Esophagus muscularis mucosa (tissue), 4 donors: ENCODE measurements at regions not wholly inside any gene's neighbourhood (a gene's known extent, or its start where the extent isn't known, plus 50 kb on each side); places are given as distances from the start of the nearest gene placed in this dataset.

Experiments used
- DNase-seq: peaks from one replicate; pipeline ENCODE4 v3.0.0-alpha.2; 2017; ENCODE audit errors: extremely low spot score
- H3K27ac ChIP-seq, 4 donors: fragments of 200-600 bp; sonication (generic); replicated peaks in 1 of 4; 1 replicate in 3 of 4; 2 replicates in 1 of 4; pipeline ENCODE4 v1.5.1; 2016 to 2019; ENCODE audit warnings: mild to moderate bottlenecking in 1 of 4
- H3K27me3 ChIP-seq, 4 donors: fragments of 200-600 bp; sonication (generic); one replicate each; pipeline versions ENCODE4 v1.5.1 to v1.6.0; 2016 to 2019
- H3K36me3 ChIP-seq, 4 donors: fragments of 200-600 bp; sonication (generic); one replicate each; pipeline ENCODE4 v1.5.1; 2016 to 2019
- H3K4me1 ChIP-seq, 4 donors: fragments of 200-600 bp; sonication (generic); one replicate each; pipeline ENCODE4 v1.5.1; 2016 to 2019
- H3K4me3 ChIP-seq, 4 donors: fragments of 200-600 bp; sonication (generic); 1 replicate in 2 of 4; 2 replicates in 2 of 4; pipeline ENCODE4 v1.5.1; 2016 to 2019; ENCODE audit warnings: mild to moderate bottlenecking in 4 of 4, moderate library complexity in 1 of 4
- H3K9me3 ChIP-seq, 4 donors: fragments of 200-600 bp; sonication (generic); 1 replicate in 3 of 4; 2 replicates in 1 of 4; pipeline ENCODE4 v1.5.1; 2016 to 2019
- EP300 ChIP-seq: sonication (generic); formaldehyde crosslinking; IDR thresholded peaks from one replicate; pipeline ENCODE4 v1.6.1; 2017; ENCODE audit warnings: antibody characterized with exemption
- POLR2A ChIP-seq: fragments of 450-650 bp; IDR thresholded peaks from one replicate; pipeline ENCODE4 v1.6.1; 2017; ENCODE audit warnings: antibody characterized with exemption, moderate library complexity, mild to moderate bottlenecking, low read depth
- POLR2AphosphoS5 ChIP-seq, 2 donors: sonication (generic); formaldehyde crosslinking; IDR thresholded peaks; one replicate each; pipeline ENCODE4 v1.6.1; 2017; ENCODE audit warnings: antibody characterized with exemption in 2 of 2
- WGBS: methylation state at CpG from one replicate; pipeline ENCODE4 v1.1.5; 2018; 5-methylcytosine and 5-hydroxymethylcytosine counted together
- intact Hi-C: fragments of 100-400 bp; cut with DNase I; formaldehyde crosslinking; loops from one replicate; pipeline ENCODE4 v1.15.1; 2023
- TF ChIP-seq, protein P1 (sequence below), 3 experiments: fragments of 200-600 bp in 2 of 3; fragments of 450-650 bp in 1 of 3; sonication (generic) in 2 of 3; IDR thresholded peaks; one replicate each; pipeline ENCODE4 v1.5.1; 2017 to 2019; ENCODE audit warnings: antibody characterized with exemption in 3 of 3, mild to moderate bottlenecking in 2 of 3, moderate library complexity in 1 of 3

DNA sequence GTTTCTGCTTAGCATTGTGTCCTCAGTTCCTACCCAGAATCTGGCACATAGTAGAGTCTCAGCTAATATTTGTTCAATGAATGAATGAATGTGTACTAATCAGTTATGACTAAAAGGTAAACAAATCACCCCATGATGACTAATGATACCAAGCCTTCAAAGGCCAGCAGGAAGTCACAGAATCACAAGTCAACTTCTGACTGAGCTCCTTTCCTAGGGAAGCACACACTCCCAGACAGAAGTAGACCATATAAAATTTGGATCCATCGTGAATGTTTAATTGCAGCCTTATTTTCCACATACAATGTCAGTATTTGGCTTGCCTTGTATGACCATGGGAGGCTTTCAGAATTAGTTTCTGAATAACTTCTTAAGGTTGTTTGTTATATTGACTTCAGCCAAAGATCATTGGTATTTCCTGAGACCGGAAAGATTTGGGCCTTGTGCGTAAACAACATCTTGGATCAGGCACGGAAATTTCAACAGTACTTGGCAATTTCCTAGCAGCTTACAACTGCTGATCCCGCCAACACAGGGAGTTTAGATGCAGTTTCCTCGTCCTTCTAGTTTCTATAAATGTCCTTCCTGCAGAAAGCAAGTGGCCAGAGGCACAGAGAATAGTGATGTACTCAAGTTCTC, 185.9 kb upstream of the ATP1B1 start:
- 66% methylated on average over 6 of the region's 6 CpGs for WGBS
- Histone ChIP-seq H3K36me3 (no peaks in the 10 kb centered on the region), H3K4me3 (no peak overlapping the region), H3K27me3 (no peaks in the 10 kb centered on the region), H3K9me3 (no peaks in the 10 kb centered on the region), H3K4me1 (peaks cover 6 to 10% (median 8%) of the 10 kb centered on the region in 4 donors), H3K27ac (peak overlapping the region; percentile 15 to 44 (median 34))
- no peak for DNase-seq
- TF ChIP-seq EP300 = no peak
- TF ChIP-seq, protein P1, sequence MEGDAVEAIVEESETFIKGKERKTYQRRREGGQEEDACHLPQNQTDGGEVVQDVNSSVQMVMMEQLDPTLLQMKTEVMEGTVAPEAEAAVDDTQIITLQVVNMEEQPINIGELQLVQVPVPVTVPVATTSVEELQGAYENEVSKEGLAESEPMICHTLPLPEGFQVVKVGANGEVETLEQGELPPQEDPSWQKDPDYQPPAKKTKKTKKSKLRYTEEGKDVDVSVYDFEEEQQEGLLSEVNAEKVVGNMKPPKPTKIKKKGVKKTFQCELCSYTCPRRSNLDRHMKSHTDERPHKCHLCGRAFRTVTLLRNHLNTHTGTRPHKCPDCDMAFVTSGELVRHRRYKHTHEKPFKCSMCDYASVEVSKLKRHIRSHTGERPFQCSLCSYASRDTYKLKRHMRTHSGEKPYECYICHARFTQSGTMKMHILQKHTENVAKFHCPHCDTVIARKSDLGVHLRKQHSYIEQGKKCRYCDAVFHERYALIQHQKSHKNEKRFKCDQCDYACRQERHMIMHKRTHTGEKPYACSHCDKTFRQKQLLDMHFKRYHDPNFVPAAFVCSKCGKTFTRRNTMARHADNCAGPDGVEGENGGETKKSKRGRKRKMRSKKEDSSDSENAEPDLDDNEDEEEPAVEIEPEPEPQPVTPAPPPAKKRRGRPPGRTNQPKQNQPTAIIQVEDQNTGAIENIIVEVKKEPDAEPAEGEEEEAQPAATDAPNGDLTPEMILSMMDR (IDR thresholded peaks at IDR 0.05) = no peak
- no peak for TF ChIP-seq POLR2A
- peak; percentile 29 to 40 for TF ChIP-seq POLR2AphosphoS5 (IDR thresholded peaks at IDR 0.05)
- intact Hi-C loops = no loop called here

DNA sequence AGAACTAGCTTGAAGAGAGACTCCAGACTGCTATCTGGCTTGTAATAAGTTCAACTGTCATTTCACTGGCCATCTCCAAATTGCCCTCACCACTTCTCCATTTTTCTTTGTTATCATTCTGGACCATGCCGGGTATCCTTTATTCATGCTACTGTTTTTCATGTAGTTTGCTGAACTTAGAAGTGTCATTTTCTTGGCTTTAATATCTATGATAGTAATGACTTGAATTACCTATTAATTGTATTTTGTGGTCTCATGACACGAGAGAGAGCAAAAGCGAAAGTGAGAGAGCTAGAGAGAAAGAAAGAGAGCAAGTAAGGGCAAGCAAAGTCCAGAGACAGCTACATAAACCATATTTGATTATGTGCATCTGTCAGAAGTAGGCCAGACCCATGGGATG, 184.9 kb upstream of the ATP1B1 start:
- intact Hi-C loops = no loop called here
- no peak for DNase-seq
- H3K4me3 ChIP-seq = no peak overlapping the region
- WGBS = 54% methylated on average over 3 of the region's 3 CpGs
- H3K4me1 ChIP-seq = peaks cover 6 to 10% (median 8%) of the 10 kb centered on the region in 4 donors
- no peaks in the 10 kb centered on the region for H3K36me3 ChIP-seq
- peak overlapping the region in 3 of 4 donors; percentile 5 to 44 (median 26) for H3K27ac ChIP-seq
- TF ChIP-seq, protein P1 (IDR thresholded peaks at IDR 0.05) = no peak
- TF ChIP-seq EP300 = no peak
- no peak for TF ChIP-seq POLR2AphosphoS5 (IDR thresholded peaks at IDR 0.05)
- no peak for TF ChIP-seq POLR2A
- no peaks in the 10 kb centered on the region for H3K9me3 ChIP-seq
- no peaks in the 10 kb centered on the region for H3K27me3 ChIP-seq

DNA sequence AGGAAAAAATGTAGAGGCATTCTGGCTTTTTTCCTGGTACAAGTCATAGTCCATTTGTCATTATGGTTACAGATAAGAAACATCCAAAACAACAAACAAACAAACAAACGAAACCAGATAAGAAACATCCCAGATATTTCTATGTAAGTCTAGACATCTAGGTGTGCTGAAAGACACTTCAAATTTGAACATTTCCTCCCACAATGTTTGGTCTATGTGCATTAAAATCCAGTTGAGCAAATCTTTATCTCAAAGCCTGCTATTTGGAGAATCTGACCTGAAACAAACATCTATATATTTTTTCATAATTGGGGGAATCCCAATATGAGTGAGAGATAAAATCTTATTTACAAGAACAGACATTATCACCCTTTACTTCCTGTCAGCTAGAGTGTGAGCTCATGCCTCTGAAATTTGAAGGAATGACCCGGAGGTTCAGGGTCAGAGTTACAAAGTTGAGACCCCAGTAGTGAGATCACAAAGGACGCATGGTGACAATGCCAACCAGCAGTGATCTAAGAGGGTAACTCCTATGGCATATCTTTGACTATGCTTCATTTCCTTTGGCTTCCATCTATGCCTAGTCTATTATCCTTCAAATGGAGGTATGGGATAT, 182.9 kb upstream of the ATP1B1 start:
- no peak for DNase-seq
- no peaks in the 10 kb centered on the region for H3K36me3 ChIP-seq
- H3K27ac ChIP-seq = no peak overlapping the region
- intact Hi-C loops = no loop called here
- 87% methylated on average over 3 of the region's 3 CpGs for WGBS
- TF ChIP-seq POLR2AphosphoS5 (IDR thresholded peaks at IDR 0.05) = no peak
- TF ChIP-seq POLR2A = no peak
- TF ChIP-seq, protein P1 (IDR thresholded peaks at IDR 0.05) = no peak
- TF ChIP-seq EP300 = no peak
- H3K27me3 ChIP-seq = no peaks in the 10 kb centered on the region
- no peaks in the 10 kb centered on the region for H3K9me3 ChIP-seq
- H3K4me1 ChIP-seq = peaks cover 6 to 10% (median 8%) of the 10 kb centered on the region in 4 donors
- no peak overlapping the region for H3K4me3 ChIP-seq

DNA sequence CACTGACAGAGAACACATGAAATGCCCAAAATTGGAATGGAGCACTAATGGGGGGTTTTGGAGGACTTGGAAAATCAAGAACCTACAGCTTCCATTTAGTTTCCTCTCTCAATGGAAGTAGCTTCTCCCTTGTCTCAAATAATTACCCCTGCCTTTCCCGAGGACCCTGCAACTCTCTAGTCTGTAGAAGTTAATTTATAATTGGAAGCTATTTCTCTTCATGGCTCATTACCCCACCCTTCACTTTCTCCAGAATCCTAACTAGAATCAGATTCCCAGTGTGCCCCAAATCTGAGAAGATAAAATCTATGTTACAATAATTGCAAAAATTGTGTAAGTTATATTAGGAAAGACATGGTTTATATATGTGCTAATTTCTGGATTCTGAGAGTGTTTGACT, 181.5 kb upstream of the ATP1B1 start:
- intact Hi-C loops = no loop called here

More for the DNA sequence above, 181.5 kb upstream of the ATP1B1 start:
- Histone ChIP-seq H3K4me3 (no peak overlapping the region), H3K4me1 (peaks cover 4 to 10% (median 8%) of the 10 kb centered on the region in 4 donors), H3K27me3 (no peaks in the 10 kb centered on the region), H3K9me3 (no peaks in the 10 kb centered on the region), H3K36me3 (no peaks in the 10 kb centered on the region), H3K27ac (no peak overlapping the region)
- DNase-seq = no peak
- TF ChIP-seq POLR2A (no peak), EP300 (no peak), POLR2AphosphoS5 (IDR thresholded peaks at IDR 0.05) (no peak)
- TF ChIP-seq, protein P1 (IDR thresholded peaks at IDR 0.05) = no peak
- WGBS = 84% methylated on average over 1 of the region's 1 CpG
